Gastroesophageal sphincter (tissue), 4 donors: ENCODE measurements at regions not wholly inside any gene's neighbourhood (a gene's known extent, or its start where the extent isn't known, plus 50 kb on each side); places are given as distances from the start of the nearest gene placed in this dataset.
A peak's percentile ranks its signal among the peaks of the same experiment; 100 is the strongest.

Experiments
- ATAC-seq: fragments of 150-250 bp; one replicate; pipeline ENCODE4 v1.9.1; 2016; ENCODE audit warnings: mild to moderate bottlenecking, moderate library complexity
- H3K27ac ChIP-seq, 4 donors: fragments of 200-600 bp; sonication (generic) in 3 of 4; 1 replicate in 3 of 4; 2 replicates in 1 of 4; pipeline ENCODE4 v1.5.1; 2016 to 2019
- H3K27me3 ChIP-seq: fragments of 200-600 bp; sonication (generic); one replicate; pipeline ENCODE4 v1.5.1; 2019
- H3K36me3 ChIP-seq, 2 donors: fragments of 200-600 bp; sonication (generic); one replicate each; pipeline ENCODE4 v1.5.1; 2019; ENCODE audit warnings: control low read depth in 1 of 2
- H3K4me1 ChIP-seq, 3 donors: fragments of 200-600 bp; sonication (generic); 1 replicate in 2 of 3; 2 replicates in 1 of 3; pipeline ENCODE4 v1.5.1; 2016 to 2019; ENCODE audit warnings: control low read depth in 2 of 3
- H3K4me3 ChIP-seq, 2 donors: fragments of 200-600 bp; sonication (generic); one replicate each; pipeline ENCODE4 v1.5.1; 2019; ENCODE audit warnings: mild to moderate bottlenecking in 1 of 2, moderate library complexity in 1 of 2
- H3K9me3 ChIP-seq, 3 donors: fragments of 200-600 bp; sonication (generic); one replicate each; pipeline ENCODE4 v1.5.1; 2017 to 2019; ENCODE audit warnings: control low read depth in 2 of 3
- EP300 ChIP-seq: sonication (generic); formaldehyde crosslinking; IDR thresholded peaks from one replicate; pipeline ENCODE4 v1.6.1; 2017; ENCODE audit warnings: antibody characterized with exemption, mild to moderate bottlenecking
- POLR2A ChIP-seq, 2 donors: fragments of 450-650 bp; IDR thresholded peaks; one replicate each; pipeline ENCODE4 v1.6.1; 2017; ENCODE audit warnings: antibody characterized with exemption in 2 of 2, mild to moderate bottlenecking in 2 of 2, moderate library complexity in 1 of 2
- POLR2AphosphoS5 ChIP-seq: sonication (generic); formaldehyde crosslinking; IDR thresholded peaks from one replicate; pipeline ENCODE4 v1.6.1; 2017; ENCODE audit warnings: antibody characterized with exemption
- WGBS, 2 donors: methylation state at CpG; one replicate each; pipeline ENCODE4 v1.1.5; 2018; ENCODE audit warnings: low coverage in 1 of 2; 5-methylcytosine and 5-hydroxymethylcytosine counted together
- TF ChIP-seq, protein P1 (sequence below), 4 experiments: fragments of 200-600 bp in 2 of 4; fragments of 450-650 bp in 2 of 4; sonication (generic) in 1 of 4; IDR thresholded peaks; one replicate each; pipeline ENCODE4 v1.5.1; 2017 to 2019; ENCODE audit warnings: antibody characterized with exemption in 4 of 4, mild to moderate bottlenecking in 2 of 4, moderate library complexity in 2 of 4

DNA sequence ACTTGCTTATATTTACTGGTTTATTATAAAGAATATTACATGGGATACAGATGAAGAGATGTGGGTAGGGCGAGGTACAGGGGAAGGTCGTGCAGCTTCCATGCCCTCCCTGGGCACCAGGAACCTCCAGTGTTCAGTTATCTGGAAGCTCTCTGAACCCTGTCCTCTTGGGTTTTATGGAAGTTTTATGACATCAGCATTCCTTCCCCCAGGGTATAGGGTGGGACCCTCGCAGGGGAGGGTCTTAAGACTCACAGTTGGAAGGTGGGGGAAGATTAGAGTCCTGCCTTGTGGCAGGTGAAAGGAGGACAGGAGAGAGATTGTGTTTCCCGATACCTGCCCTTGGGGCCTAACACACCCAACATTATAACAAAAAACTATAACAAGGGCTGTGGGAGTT, 71.8 kb upstream of the NPAS1 start:
- Histone ChIP-seq H3K4me1 (peaks cover 13 to 89% (median 38%) of the 10 kb centered on the region in 3 donors), H3K36me3 (peaks cover 0 to 3% of the 10 kb centered on the region in 2 donors), H3K27ac (peak overlapping the region in 2 of 4 donors; percentile 20 to 75), H3K9me3 (no peaks in the 10 kb centered on the region), H3K27me3 (no peaks in the 10 kb centered on the region), H3K4me3 (no peak overlapping the region)
- WGBS, 2 donors = 93 to 96% methylated on average over 3 to 4 of the region's 4 CpGs
- ATAC-seq = no peak
- TF ChIP-seq, protein P1, sequence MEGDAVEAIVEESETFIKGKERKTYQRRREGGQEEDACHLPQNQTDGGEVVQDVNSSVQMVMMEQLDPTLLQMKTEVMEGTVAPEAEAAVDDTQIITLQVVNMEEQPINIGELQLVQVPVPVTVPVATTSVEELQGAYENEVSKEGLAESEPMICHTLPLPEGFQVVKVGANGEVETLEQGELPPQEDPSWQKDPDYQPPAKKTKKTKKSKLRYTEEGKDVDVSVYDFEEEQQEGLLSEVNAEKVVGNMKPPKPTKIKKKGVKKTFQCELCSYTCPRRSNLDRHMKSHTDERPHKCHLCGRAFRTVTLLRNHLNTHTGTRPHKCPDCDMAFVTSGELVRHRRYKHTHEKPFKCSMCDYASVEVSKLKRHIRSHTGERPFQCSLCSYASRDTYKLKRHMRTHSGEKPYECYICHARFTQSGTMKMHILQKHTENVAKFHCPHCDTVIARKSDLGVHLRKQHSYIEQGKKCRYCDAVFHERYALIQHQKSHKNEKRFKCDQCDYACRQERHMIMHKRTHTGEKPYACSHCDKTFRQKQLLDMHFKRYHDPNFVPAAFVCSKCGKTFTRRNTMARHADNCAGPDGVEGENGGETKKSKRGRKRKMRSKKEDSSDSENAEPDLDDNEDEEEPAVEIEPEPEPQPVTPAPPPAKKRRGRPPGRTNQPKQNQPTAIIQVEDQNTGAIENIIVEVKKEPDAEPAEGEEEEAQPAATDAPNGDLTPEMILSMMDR (IDR thresholded peaks at IDR 0.05) = no peak
- no peak for TF ChIP-seq EP300

DNA sequence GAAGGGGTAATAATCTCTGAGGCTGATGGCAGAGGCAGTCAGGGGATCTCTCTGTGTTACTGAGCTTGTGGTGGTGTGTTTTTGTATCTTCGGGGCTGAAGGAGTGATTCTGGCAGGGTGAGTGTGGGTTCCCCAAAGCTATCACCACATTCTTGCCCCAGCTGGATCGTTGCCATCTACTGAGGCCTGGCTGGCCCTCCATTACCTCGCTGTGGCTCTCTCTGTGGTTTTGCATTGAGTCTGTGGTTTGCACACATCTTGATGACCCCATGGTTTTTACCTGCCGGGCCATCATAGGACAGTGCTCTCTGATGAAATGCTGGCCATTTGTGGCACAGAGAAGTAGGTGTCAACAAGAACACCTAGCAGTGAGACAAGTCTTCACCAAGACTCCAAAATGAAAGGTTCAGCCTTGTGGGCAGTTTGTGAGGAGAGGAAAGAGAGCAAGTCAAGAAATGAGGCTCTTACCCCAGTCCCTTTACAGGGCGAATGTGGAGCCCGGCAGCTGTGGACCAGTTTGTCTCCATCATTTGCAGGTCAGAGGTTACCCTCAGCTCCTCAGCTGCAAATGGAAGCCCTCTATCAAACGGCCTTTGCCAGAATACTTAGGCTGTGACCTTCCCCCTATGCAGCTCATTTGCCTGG, 69.0 kb upstream of the NPAS1 start:
- WGBS, 2 donors = 56 to 69% methylated on average over 2 to 3 of the region's 7 CpGs
- Histone ChIP-seq H3K27ac (peak overlapping the region in 1 of 4 donors; percentile 29), H3K4me3 (no peak overlapping the region), H3K9me3 (no peaks in the 10 kb centered on the region), H3K36me3 (peaks cover 0 to 4% of the 10 kb centered on the region in 2 donors), H3K27me3 (no peaks in the 10 kb centered on the region), H3K4me1 (peaks cover 9 to 81% (median 29%) of the 10 kb centered on the region in 3 donors)
- TF ChIP-seq EP300 (no peak), POLR2A (IDR thresholded peaks at IDR 0.05) (no peak), POLR2AphosphoS5 (no peak)
- TF ChIP-seq, protein P1 (IDR thresholded peaks at IDR 0.05) = no peak
- ATAC-seq = no peak

DNA sequence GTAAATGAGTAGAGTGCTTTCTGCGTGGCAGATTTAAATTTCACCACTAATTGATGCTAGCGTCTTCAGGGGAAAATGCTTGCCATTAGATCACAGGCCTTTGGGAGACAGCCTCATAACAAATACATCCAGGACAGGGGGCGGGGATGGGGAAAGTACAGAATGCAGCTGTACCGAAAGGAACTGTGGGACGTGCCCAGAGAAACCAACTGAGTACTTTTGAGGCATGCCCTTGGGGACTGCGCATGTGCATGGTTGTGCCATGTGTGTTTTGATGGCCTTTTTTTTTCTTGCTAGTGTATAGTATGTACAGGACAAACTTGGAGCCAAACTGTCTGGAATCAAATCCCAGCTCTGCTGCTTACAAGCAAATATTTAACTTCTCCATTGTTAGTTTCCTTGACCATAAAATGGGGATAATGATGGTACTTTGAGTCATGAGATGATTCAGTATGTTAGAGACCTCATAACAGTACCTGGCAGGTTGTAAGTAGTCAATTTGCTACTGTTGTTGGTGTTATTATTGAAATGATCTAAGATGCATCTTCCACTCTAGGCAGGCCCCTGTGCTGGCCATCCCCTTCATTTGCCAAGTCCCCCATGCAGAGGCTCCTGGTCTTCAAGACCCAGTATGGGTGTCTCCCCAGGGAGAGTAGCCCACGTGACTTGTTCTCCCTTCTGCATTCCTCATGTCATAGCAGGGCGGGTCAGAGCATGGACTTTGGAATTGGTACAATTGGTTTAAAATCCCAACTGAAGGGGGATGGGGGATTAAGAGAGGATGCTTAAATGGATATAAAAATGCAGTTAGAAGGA, 68.3 kb upstream of the NPAS1 start:
- no peaks in the 10 kb centered on the region for H3K27me3 ChIP-seq
- no peaks in the 10 kb centered on the region for H3K9me3 ChIP-seq
- TF ChIP-seq, protein P1 (IDR thresholded peaks at IDR 0.05) = no peak
- TF ChIP-seq EP300 (no peak), POLR2A (IDR thresholded peaks at IDR 0.05) (no peak), POLR2AphosphoS5 (no peak)
- H3K4me1 ChIP-seq = peaks cover 5 to 79% (median 22%) of the 10 kb centered on the region in 3 donors
- H3K4me3 ChIP-seq = no peak overlapping the region
- peak overlapping the region in 1 of 4 donors; percentile 29 for H3K27ac ChIP-seq
- 51 to 61% methylated on average over 6 to 7 of the region's 8 CpGs for WGBS, 2 donors
- H3K36me3 ChIP-seq = peaks cover 0 to 4% of the 10 kb centered on the region in 2 donors
- ATAC-seq = no peak

DNA sequence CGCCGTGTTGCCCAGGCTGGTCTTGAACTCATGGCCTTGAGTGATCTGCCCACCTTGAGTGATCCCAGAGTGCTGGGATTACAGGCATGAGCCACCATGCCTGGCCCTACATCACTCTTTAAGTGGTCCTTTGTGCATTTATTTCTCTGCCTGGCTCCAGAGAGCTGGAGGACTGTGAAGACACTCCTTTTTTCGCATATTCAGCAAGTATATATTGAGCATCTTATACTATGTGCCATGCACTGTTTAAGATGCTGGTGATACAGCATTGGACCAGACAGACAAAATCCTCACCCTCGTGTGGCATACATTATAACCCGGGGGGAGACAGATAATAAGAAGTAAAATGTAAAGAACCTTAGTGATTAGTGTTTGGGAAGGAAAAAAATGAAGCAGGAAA, 66.8 kb upstream of the NPAS1 start:
- WGBS, 2 donors = 91 to 94% methylated on average over 3 to 5 of the region's 5 CpGs
- TF ChIP-seq POLR2AphosphoS5 (no peak), POLR2A (IDR thresholded peaks at IDR 0.05) (no peak), EP300 (no peak)
- TF ChIP-seq, protein P1 (IDR thresholded peaks at IDR 0.05) = no peak
- ATAC-seq = no peak
- H3K4me3 ChIP-seq = no peak overlapping the region
- H3K27me3 ChIP-seq = no peaks in the 10 kb centered on the region
- H3K27ac ChIP-seq = no peak overlapping the region
- no peaks in the 10 kb centered on the region for H3K9me3 ChIP-seq
- H3K36me3 ChIP-seq = peaks cover 0 to 4% of the 10 kb centered on the region in 2 donors
- peaks cover 4 to 65% (median 17%) of the 10 kb centered on the region in 3 donors for H3K4me1 ChIP-seq
